ENCODE measurements at regions not wholly inside any gene's neighbourhood (a gene's known extent, or its start where the extent isn't known, plus 50 kb on each side); places are given as distances from the start of the nearest gene placed in this dataset.

DNA sequence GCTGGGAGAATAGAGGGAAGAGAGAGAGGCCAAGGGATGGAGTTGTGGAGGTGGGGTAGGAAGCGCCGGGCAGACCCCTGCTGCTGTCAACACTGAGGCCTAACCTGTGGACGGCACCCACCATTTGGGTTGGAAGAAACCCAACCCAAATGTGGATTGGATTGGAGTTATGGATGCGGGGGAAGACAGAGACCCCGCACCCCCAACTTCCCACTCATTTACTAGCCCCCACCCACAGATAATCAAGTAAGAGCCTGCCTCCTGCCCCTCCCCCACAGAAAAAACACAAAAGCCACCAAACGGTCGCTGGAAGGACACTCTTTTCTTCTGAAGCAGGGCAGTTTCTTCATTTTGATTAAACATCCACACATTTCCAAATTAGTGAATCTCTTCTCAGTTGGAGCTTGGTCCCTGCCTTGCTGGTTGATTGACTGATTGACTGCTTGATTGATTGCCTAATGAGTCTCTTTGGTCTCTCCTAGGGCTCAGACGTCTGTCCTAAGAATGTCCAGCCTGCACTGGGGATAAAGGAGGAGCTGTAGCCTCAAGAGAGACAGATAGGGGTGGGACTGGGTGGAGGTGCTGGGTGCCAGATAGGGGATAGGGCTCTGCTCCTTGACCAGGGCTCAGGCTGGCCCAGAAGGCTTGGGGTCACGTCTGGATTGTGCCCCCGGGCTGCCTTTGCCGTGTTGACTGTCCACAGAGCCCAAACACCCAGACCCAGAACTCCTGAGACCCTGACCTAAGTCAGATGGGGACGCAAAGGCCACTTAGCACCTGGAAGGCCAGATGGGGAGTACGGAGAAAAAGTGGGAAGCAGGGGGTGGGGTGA, 74.9 kb upstream of the FOXP4 start:
- TF ChIP-seq, protein P1, sequence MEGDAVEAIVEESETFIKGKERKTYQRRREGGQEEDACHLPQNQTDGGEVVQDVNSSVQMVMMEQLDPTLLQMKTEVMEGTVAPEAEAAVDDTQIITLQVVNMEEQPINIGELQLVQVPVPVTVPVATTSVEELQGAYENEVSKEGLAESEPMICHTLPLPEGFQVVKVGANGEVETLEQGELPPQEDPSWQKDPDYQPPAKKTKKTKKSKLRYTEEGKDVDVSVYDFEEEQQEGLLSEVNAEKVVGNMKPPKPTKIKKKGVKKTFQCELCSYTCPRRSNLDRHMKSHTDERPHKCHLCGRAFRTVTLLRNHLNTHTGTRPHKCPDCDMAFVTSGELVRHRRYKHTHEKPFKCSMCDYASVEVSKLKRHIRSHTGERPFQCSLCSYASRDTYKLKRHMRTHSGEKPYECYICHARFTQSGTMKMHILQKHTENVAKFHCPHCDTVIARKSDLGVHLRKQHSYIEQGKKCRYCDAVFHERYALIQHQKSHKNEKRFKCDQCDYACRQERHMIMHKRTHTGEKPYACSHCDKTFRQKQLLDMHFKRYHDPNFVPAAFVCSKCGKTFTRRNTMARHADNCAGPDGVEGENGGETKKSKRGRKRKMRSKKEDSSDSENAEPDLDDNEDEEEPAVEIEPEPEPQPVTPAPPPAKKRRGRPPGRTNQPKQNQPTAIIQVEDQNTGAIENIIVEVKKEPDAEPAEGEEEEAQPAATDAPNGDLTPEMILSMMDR (conservative IDR thresholded peaks at IDR 0.05; ENCODE audit: low read depth, low read length), result no peak
- TF ChIP-seq EZH2phosphoT487 (IDR thresholded peaks at IDR 0.05; ENCODE audit: borderline replicate concordance, low read length), result no peak

All from PC-3 (cell line).